ENCODE measurements at regions not wholly inside any gene's neighbourhood (a gene's known extent, or its start where the extent isn't known, plus 50 kb on each side); places are given as distances from the start of the nearest gene placed in this dataset.
"Not testable (repeated sequence)": the region's sequence is repeated elsewhere in the genome, so short reads cannot be mapped to it uniquely, and the experiment has no call there.

DNA sequence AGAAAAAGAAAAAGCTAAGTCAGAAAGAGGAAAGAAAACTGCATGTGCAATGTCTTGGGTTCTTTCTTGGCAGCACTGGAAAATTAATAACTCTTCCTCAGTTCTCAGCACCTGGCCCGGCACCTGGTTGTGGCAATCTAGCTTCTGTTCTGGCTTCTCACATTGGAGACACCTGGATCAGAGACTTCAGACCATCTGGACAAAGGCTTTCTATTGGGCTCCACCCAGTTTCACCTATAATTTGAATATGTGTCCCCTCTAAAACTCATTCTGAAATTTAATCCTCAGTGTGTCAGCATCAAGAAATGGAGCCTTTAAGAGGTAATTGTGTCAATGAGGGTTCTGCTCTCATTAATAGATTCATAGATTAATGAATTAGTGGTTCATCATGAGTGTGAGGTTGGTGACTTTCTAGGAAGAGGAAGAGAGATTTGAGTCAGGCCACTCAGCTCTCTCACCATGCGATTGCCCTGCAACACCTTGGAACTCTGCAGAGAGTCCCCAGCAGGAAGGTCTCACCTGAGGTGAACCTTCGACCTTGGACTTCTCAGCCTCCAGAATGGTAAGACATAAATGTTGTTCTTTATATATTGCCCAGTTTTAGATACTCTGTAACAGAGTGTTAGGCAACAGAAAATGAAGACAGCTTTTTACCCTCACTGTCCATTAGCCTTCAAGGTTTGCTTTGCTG is 679.9 kb downstream of the NTRK3 start:
- DNase-seq: no peak

- no peak for DNase-seq
Observed at GRCh38 chr15:87575896-87576473, 680.6 kb downstream of the NTRK3 start.

GRCh38 chr15:87573534-87573933 is 683.0 kb downstream of the NTRK3 start:
- DNase-seq: no peak

DNA sequence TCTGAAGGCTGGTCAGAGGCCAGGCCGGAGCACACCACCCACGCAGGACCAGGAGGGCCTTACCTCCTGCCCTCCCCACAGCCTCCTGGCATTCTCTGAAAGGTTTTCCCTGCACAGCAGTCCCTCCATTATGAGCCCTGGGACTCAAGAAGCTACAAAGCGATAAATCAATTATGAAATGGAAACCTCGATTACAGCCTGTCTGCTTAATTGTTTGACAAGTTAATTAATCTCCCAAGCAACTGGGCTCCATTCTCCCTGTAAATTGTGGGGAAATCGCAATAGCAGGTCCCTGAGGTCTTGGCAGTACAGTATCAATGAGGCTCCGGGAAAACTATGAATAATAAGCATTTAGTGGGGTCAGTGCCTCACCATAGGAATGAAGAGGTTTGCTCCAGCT is 683.5 kb downstream of the NTRK3 start:
- no peak for DNase-seq

DNA sequence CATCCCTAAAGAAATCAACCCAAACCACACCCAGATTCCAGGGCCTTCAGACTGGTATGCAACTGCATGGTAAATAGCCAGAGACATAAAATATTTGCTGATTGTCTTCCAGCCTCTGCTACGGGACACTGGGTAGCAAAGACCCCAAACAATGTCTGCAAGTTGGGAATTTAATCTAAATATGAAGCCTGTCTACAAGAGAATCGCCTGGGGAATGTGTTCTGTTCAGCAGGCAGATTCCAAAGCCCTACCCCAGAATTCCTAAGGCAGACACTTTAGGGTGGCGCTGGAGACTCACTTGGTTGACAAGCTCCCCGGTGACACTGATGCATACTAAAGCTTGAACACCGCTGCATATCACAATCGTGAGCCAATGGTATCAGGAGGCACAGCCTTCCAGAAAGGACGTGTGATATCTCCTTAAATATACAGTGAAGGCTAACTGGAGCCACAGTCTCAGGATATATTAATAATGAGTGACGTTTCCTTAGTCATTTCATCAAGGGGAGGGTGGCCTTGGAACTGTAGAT is 684.1 kb downstream of the NTRK3 start:
- no peak for DNase-seq

- DNase-seq: no peak
Observed at GRCh38 chr15:87570206-87570605, 686.3 kb downstream of the NTRK3 start.

DNA sequence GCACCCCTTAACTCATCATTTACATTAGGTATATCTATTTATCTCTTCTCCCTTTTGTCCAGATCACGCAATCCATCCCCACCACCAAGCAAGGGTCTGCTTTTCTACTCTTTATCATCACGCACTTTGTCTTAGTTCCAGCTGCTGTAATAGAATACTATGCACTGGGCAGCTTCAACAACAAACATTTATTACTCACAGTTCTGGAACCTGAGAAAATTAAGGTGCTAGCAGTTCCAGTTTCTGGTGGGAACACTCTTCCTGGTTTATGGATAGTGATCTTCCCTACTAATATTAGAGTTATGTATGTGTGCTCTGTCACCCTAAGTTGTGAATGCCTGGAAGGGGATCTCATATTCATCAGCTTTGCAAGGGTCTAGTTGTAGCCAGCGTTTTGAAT is 687.0 kb downstream of the NTRK3 start:
- no peak for DNase-seq

- no peak for DNase-seq
Observed at GRCh38 chr15:87567406-87568030, 689.0 kb downstream of the NTRK3 start.

DNA sequence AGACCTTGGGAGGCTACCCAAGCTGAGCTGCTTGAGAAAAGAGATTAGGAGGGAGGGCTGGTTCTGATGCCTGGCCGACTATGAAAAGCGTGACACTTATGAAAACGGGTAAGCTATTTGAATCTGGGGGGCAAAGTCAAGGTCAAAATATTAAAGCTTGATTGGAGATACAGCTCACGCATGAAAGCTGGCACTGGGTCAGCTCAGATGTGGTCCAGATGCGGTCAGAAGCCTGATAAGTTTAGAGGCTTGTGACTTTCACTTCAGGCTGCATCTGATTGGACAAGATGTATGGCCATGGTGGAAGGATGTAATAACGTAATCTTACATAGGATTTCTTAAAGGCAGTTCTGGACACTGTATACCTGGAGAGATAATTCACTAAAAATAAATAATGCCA is 690.3 kb downstream of the NTRK3 start:
- no peak for DNase-seq

DNA sequence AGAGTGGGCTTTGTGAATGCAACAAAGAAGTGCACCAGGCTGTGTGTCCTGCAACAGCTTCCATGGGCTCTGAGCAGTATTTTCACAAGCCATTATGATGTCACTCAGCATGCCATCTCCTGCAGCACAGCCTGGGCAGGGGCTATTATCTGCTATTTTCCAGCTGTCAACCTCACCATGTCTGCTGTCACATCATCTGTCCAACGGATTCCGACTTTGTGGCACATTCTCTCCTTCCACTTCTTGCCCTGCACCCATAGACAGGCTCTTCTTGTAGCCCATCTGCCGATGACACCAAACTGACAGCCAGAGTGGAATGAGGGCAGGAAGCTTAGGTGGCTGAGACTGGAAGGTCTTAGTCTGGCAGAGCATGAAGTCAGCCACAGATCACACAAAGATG is 691.9 kb downstream of the NTRK3 start:
- DNase-seq: no peak

- DNase-seq: no peak
Observed at GRCh38 chr15:87563869-87564268, 692.7 kb downstream of the NTRK3 start.

DNA sequence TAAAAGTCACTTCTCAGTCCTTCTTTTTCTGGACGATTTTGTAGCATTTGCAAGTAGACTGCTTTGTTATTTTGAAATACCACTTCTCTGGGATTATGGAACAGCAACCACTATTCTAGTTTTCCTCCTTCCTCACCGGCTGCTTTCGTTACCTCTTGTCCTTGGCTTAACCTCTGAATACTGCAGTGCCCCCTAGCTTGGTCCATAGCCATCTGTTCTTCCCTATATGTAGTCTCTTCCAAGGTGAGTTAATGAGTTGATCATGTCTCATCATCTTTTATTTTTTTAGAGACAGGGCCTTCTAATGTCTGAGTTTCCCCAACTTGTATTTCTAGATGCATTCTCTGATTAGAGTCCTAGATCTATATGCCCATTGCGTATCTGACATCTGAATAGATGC is 694.3 kb downstream of the NTRK3 start:
- DNase-seq: no peak

DNA sequence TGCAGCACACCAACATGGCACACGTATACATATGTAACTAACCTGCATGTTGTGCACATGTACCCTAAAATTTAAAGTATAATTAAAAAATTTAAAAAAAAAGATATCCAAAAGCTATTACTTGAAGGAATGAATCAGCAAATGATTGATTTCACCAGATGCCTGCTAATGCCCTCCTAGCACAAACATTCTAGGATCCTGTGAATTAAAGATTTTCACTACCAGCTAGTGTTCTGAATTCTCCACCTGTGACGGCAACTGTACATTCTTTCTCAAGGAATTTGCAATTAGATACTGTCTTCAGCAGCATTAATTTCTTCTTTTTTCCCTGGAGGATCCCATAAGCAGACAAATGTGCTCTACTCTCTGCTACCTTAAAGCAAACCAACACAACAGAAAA is 694.9 kb downstream of the NTRK3 start:
- no peak for DNase-seq

DNA sequence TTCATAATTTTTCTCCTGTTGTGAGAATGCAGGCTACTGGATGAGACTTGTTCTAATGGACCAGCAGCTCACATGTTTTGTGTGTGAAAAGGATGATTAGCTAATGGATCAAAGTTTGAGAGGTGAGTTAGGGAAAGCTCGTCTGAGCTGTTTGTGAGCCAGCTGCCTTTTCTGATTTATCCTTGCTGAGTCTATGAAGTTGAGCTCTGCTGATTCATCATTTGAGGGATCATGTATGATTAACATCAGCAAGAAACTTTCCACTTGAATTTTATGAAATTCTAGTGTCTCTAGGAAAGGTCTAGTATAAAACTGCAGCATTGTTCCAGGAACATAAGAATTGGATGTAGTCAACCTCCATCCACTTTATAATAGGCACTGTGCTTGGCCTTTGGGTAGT is 698.7 kb downstream of the NTRK3 start:
- DNase-seq: no peak

DNA sequence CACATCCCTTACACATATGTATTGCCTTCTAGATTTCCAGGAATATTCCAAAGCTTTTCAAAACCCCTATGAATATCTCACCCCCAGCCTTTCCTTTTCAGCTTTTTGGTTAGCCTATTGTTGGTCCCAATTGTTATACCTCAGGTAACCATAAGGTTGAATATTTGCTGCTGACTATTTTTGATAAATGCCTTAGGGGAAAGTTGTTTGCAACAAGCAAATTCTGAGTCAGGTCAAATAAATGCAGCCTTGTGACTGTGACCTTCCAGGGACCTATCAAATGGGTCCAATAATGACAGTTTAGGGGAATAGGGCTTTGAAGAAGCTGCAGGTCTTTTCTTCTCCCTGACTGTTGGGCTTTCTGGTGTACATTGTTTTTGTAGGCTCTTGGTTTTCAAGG is 699.7 kb downstream of the NTRK3 start:
- no peak for DNase-seq

DNA sequence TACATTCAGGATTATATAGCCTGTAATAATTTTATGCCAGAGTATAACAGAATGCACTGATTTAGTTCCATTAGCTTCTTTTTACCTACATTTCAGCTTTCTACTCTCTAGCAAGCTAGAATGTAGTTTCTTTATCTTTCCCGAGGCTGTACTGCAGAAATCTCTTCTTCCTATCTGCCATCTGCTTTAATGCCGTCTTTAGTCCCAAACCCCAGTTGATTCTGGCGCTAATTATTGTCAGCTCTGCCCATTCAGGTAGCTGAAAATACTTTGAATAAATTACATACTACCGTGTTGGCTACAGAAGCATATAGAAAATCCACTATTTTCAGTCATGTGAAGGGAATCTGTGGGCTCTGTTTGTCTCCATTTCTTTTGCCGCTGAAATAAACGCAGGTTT is 706.7 kb downstream of the NTRK3 start:
- no peak for DNase-seq

DNA sequence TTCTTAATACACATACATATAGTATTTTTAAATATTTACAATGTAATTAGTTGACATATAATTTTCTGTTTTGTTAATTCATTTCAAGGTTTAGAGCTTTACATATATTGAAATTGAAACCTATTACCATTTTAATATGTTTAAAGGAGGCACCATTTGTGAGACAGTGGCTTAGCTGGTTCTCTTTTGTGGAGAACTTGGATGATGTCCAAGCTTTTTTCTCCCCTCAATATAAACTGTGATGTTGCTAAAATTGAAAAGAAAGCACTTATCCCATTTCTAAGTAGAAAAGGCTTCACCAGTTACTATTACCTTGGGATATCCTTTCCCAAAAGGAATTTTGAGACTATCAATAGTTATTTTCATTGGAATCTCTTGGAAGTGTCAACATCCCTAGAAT is 707.2 kb downstream of the NTRK3 start:
- no peak for DNase-seq

DNA sequence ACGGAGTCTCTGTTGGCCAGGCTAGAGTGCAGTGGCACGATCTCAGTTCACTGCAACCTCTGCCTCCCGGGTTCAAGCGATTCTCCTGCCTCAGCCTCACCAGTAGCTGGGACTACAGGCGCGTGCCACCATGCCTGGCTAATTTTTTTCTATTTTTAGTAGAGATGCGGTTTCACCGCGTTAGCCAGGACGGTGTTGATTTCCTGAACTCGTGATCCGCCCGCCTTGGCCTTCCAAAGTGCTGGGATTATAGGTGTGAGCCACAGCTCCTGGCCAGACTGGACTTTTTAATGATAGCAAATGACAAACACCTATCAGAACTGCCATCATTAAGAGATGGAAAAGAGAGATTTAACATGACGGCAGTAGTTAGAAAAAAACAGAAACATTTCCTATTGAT is 707.9 kb downstream of the NTRK3 start:
- not testable (repeated sequence) for DNase-seq

DNA sequence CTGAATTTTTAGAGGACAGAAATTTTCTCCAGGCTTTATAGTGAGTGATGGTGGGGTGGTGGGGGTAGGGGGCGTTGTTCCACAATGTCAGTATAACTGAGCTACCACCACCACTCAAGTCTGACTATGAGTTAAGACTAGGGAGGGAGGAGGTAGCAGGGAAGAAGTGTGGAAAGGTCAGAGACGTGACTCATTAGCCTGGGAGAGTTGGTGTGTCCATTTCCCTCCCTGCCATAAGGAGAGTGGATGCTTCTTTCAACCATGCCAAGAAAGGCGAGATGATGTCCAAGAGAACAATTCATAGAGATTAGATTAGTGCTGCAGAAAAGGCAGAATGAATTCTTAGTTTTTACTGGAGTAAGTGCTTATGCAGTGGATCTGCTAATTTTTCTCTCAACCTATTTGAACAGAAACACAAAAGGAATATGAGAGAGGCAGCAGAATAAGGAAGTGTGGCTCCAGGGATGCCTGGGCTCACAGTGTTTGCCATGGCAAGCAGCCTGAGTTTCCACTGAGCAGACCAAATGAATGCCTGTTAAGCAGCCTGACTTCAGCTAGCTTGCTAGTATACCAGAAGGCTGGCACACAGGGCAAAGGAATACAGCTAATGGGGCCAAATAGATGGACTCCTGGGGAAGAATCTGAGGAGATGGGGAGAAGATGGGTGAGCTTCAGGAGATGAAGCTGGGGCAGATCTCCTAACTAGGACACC is 708.9 kb downstream of the NTRK3 start:
- no peak for DNase-seq

GRCh38 chr15:87538327-87538834 is 718.2 kb downstream of the NTRK3 start:
- no peak for DNase-seq

DNA sequence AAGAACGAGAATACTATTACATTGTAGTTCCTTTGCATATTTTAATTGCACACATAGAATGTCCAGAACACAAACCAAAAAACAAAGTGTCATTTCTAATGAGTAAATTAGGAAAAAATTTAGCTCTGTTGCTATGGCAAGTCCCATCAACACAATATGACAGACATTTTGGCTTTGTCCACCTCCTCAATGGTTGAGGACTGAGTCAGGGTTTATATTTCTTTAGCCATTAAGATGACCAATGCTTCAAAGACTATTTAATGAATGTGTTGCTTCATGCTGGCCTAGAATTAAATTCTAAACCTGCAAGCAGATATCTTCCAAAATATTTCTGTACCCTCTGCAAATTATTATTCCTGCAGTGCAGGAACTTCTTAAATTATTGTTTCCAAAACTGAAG is 719.2 kb downstream of the NTRK3 start:
- no peak for DNase-seq

- not testable (repeated sequence) for DNase-seq
Observed at GRCh38 chr15:87533637-87534036, 722.9 kb downstream of the NTRK3 start.

GRCh38 chr15:87528873-87529272 is 727.7 kb downstream of the NTRK3 start:
- DNase-seq: no peak

DNA sequence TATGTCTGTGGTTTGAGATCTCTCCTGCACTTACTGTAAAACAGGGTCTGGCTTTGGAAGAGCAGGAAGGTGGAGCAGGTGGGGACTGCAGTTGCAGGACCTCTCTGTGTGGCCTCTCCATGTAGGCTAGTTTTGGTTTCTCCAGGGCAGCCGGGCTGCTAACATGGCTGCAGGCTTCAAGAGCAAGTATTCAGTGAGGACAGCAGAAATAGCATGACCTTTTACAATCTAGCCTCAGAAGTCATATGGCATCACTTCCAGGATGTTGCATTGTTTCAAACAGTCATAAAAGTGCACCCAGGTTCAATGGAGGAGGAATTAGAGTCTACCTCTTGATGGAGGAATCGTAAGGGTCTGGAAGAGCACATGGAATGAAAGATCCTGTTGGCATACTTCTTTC is 728.7 kb downstream of the NTRK3 start:
- DNase-seq: no peak

All from inflammatory macrophage treated with lipopolysaccharide for 4 hours (primary cell).